ENCODE measurements at regions not wholly inside any gene's neighbourhood (a gene's known extent, or its start where the extent isn't known, plus 50 kb on each side); places are given as distances from the start of the nearest gene placed in this dataset.

- Histone ChIP-seq H3K36me3 (ENCODE audit: control insufficient read depth in 1 of 2, insufficient read depth in 2 of 2, low read length in 2 of 2) (no peaks in the 10 kb centered on the region), H3K27ac (ENCODE audit: low read depth, low read length) (no peak overlapping the region), H3K79me2 (ENCODE audit: insufficient read depth, low read length) (no peaks in the 10 kb centered on the region), H3K9ac (ENCODE audit: low read length) (no peak overlapping the region), H2AFZ (ENCODE audit: low read depth, low read length, poor library complexity, severe bottlenecking) (no peak overlapping the region), H3K4me3 (replicated peaks in 1 of 2; ENCODE audit: low read depth in 1 of 2, low read length in 2 of 2) (no peak overlapping the region), H3K9me3 (ENCODE audit: control insufficient read depth in 1 of 2, insufficient read depth in 1 of 2, low read depth in 1 of 2, low read length in 2 of 2) (no peaks in the 10 kb centered on the region), H3K27me3 (ENCODE audit: insufficient read depth, low read length) (no peaks in the 10 kb centered on the region), H3K4me1 (ENCODE audit: control insufficient read depth in 1 of 2, insufficient read depth in 2 of 2, low read length in 2 of 2) (no peaks in the 10 kb centered on the region), H3K4me2 (ENCODE audit: low read length) (no peak overlapping the region), H3K9me2 (ENCODE audit: insufficient read depth) (no peaks in the 10 kb centered on the region), H4K20me1 (ENCODE audit: insufficient read depth) (no peaks in the 10 kb centered on the region)
- no TSS peak for BruUV-seq (replicated peaks)
- DNase-seq (ENCODE audit: low read depth, low spot score), result no peak
- no peak for TF ChIP-seq RAD21 (IDR thresholded peaks at IDR 0.05; ENCODE audit: low read depth)
- TF ChIP-seq EZH2phosphoT487 (IDR thresholded peaks at IDR 0.05; ENCODE audit: borderline replicate concordance), result no peak
- TF ChIP-seq SP1 (IDR thresholded peaks at IDR 0.05; ENCODE audit: low read depth), result no peak
- no peak for TF ChIP-seq CEBPB (IDR thresholded peaks at IDR 0.05; ENCODE audit: low read depth)
- no peak for TF ChIP-seq FOSL1 (IDR thresholded peaks at IDR 0.05; ENCODE audit: low read depth)
- no peak for TF ChIP-seq EZH2 (IDR thresholded peaks at IDR 0.05)
- TF ChIP-seq SRF (IDR thresholded peaks at IDR 0.05; ENCODE audit: low read depth), result no peak
- no peak for TF ChIP-seq EGR1 (IDR thresholded peaks at IDR 0.05; ENCODE audit: low read depth)
- TF ChIP-seq REST (IDR thresholded peaks at IDR 0.05; ENCODE audit: low read depth), result no peak
- no peak for TF ChIP-seq JUND (IDR thresholded peaks at IDR 0.05)
- no peak for TF ChIP-seq ZBTB33 (IDR thresholded peaks at IDR 0.05; ENCODE audit: extremely low read depth, insufficient replicate concordance, low read length)
- no peak for TF ChIP-seq MAX (IDR thresholded peaks at IDR 0.05)
- TF ChIP-seq POLR2A (IDR thresholded peaks at IDR 0.05; ENCODE audit: borderline replicate concordance, extremely low read depth, insufficient read depth, insufficient read length), result no peak
- no peak for TF ChIP-seq POLR2AphosphoS5 (IDR thresholded peaks at IDR 0.05; ENCODE audit: low read depth, low read length)
- TF ChIP-seq SIN3A (IDR thresholded peaks at IDR 0.05; ENCODE audit: low read depth), result no peak
- TF ChIP-seq ELF1 (IDR thresholded peaks at IDR 0.05; ENCODE audit: borderline replicate concordance, low read depth), result no peak
- intact Hi-C loops (cut with micrococcal nuclease), result no loop called here
- ChIA-PET RAD21 (ENCODE audit: low non-redundant PET in 1 of 2, low total read pairs in 2 of 2, uncharacterized antibody in 2 of 2, unreplicated experiment in 2 of 2) (no interaction called here), POLR2A (no interaction called here), CTCF (no interaction called here)
- no peak for ATAC-seq
Measured at GRCh38 chr14:96702831-96703230, 94.4 kb upstream of the VRK1 start.
